ENCODE measurements at regions not wholly inside any gene's neighbourhood (a gene's known extent, or its start where the extent isn't known, plus 50 kb on each side); places are given as distances from the start of the nearest gene placed in this dataset.

GRCh38 chr9:36456480-36457065 lies 56.5 kb upstream of the RNF38 start:
- H3K9me3 ChIP-seq (ENCODE audit: low read length): no peaks in the 10 kb centered on the region
- BruUV-seq (replicated peaks): no TSS peak
- H3K9ac ChIP-seq (ENCODE audit: low read length): no peak overlapping the region
- DNase-seq (no peak), ATAC-seq (no peak)
- H3K4me2 ChIP-seq (ENCODE audit: low read length): no peak overlapping the region
- no peak overlapping the region for H2AFZ ChIP-seq (ENCODE audit: low read length)
- no peaks in the 10 kb centered on the region for H3F3A ChIP-seq (ENCODE audit: low read length, unreplicated experiment)
- POLR2A ChIA-PET (ENCODE audit: unreplicated experiment): interaction anchor here (0.5 kb wide), 1 partner anchor 532 kb away, joined by 3 read pairs; no protein-coding TSS in a partner anchor
- no peaks in the 10 kb centered on the region for H3K27me3 ChIP-seq (ENCODE audit: low read length)
- H3K9me2 ChIP-seq (replicated peaks; ENCODE audit: low read length): no peaks in the 10 kb centered on the region
- no peaks in the 10 kb centered on the region for H3K4me1 ChIP-seq (ENCODE audit: insufficient read depth, low read length)
- no peaks in the 10 kb centered on the region for H4K20me1 ChIP-seq (ENCODE audit: low read length)
- intact Hi-C loops (cut with micrococcal nuclease): no loop called here
- TF ChIP-seq CTCF (conservative IDR thresholded peaks at IDR 0.05; ENCODE audit: low read depth, low read length) (no peak), EZH2phosphoT487 (IDR thresholded peaks at IDR 0.05; ENCODE audit: borderline replicate concordance, low read length) (no peak), EZH2 (IDR thresholded peaks at IDR 0.05; ENCODE audit: low read length, unreplicated experiment) (no peak)
- H3K4me3 ChIP-seq (ENCODE audit: low read length): no peak overlapping the region
- H3K79me2 ChIP-seq (ENCODE audit: low read length): no peaks in the 10 kb centered on the region
- no peak overlapping the region for H3K27ac ChIP-seq (ENCODE audit: low read length)
- CTCF ChIA-PET: no interaction called here
- H3K36me3 ChIP-seq (ENCODE audit: low read depth, low read length): no peaks in the 10 kb centered on the region

GRCh38 chr9:36451949-36452348 lies 51.9 kb upstream of the RNF38 start:
- H3K27me3 ChIP-seq (ENCODE audit: low read length): no peaks in the 10 kb centered on the region
- H3F3A ChIP-seq (ENCODE audit: low read length, unreplicated experiment): no peaks in the 10 kb centered on the region
- intact Hi-C loops (cut with micrococcal nuclease): no loop called here
- no peak overlapping the region for H3K27ac ChIP-seq (ENCODE audit: low read length)
- H3K9me3 ChIP-seq (ENCODE audit: low read length): no peaks in the 10 kb centered on the region
- no peaks in the 10 kb centered on the region for H3K36me3 ChIP-seq (ENCODE audit: low read depth, low read length)
- no peak overlapping the region for H2AFZ ChIP-seq (ENCODE audit: low read length)
- POLR2A ChIA-PET (ENCODE audit: unreplicated experiment): no interaction called here
- TF ChIP-seq CTCF (conservative IDR thresholded peaks at IDR 0.05; ENCODE audit: low read depth, low read length): no peak
- TF ChIP-seq EZH2 (IDR thresholded peaks at IDR 0.05; ENCODE audit: low read length, unreplicated experiment): no peak
- no peak for TF ChIP-seq EZH2phosphoT487 (IDR thresholded peaks at IDR 0.05; ENCODE audit: borderline replicate concordance, low read length)
- H3K9ac ChIP-seq (ENCODE audit: low read length): no peak overlapping the region
- no TSS peak for BruUV-seq (replicated peaks)
- H3K4me1 ChIP-seq (ENCODE audit: insufficient read depth, low read length): no peaks in the 10 kb centered on the region
- H3K9me2 ChIP-seq (replicated peaks; ENCODE audit: low read length): no peaks in the 10 kb centered on the region
- no peaks in the 10 kb centered on the region for H4K20me1 ChIP-seq (ENCODE audit: low read length)
- H3K4me2 ChIP-seq (ENCODE audit: low read length): no peak overlapping the region
- H3K4me3 ChIP-seq (ENCODE audit: low read length): no peak overlapping the region
- no peak for ATAC-seq
- CTCF ChIA-PET: no interaction called here
- no peaks in the 10 kb centered on the region for H3K79me2 ChIP-seq (ENCODE audit: low read length)
- no peak for DNase-seq

GRCh38 chr9:36450110-36450732 lies 50.2 kb upstream of the RNF38 start:
- Histone ChIP-seq H3K9me2 (replicated peaks; ENCODE audit: low read length) (no peaks in the 10 kb centered on the region), H3K27ac (ENCODE audit: low read length) (no peak overlapping the region), H3F3A (ENCODE audit: low read length, unreplicated experiment) (no peaks in the 10 kb centered on the region), H3K9me3 (ENCODE audit: low read length) (no peaks in the 10 kb centered on the region), H3K4me1 (ENCODE audit: insufficient read depth, low read length) (no peaks in the 10 kb centered on the region), H3K36me3 (ENCODE audit: low read depth, low read length) (no peaks in the 10 kb centered on the region), H3K79me2 (ENCODE audit: low read length) (no peaks in the 10 kb centered on the region), H3K4me2 (ENCODE audit: low read length) (no peak overlapping the region), H3K9ac (ENCODE audit: low read length) (no peak overlapping the region), H2AFZ (ENCODE audit: low read length) (no peak overlapping the region), H3K4me3 (ENCODE audit: low read length) (no peak overlapping the region), H3K27me3 (ENCODE audit: low read length) (no peaks in the 10 kb centered on the region), H4K20me1 (ENCODE audit: low read length) (no peaks in the 10 kb centered on the region)
- no peak; the same call in 1 of the 2 replicates for ATAC-seq
- intact Hi-C loops (cut with micrococcal nuclease): loop anchor here (1.0 kb wide), 1 partner anchor 43 kb away; no protein-coding TSS in a partner anchor
- CTCF ChIA-PET: interaction anchor here (0.6 to 1.4 kb wide), 3 partner anchors 43 to 348 kb away, joined by 3 to 16 read pairs (median 3); no protein-coding TSS in a partner anchor
- no TSS peak for BruUV-seq (replicated peaks)
- POLR2A ChIA-PET (ENCODE audit: unreplicated experiment): no interaction called here
- peak; percentile 72 for DNase-seq
- TF ChIP-seq CTCF (conservative IDR thresholded peaks at IDR 0.05; ENCODE audit: low read depth, low read length) (peak; percentile 74), EZH2 (IDR thresholded peaks at IDR 0.05; ENCODE audit: low read length, unreplicated experiment) (no peak)
